Activated CD8-positive, alpha-beta T cell treated with anti-CD3 and anti-CD28 coated beads for 36 hours (primary cell): ENCODE measurements at regions not wholly inside any gene's neighbourhood (a gene's known extent, or its start where the extent isn't known, plus 50 kb on each side); places are given as distances from the start of the nearest gene placed in this dataset.

Source experiments
- ATAC-seq: fragments of 200-7000 bp; cut with Tn5 transposase; one replicate; pipeline ENCODE4 v1.10.0; 2021; ENCODE audit warnings: mild to moderate bottlenecking, moderate library complexity
- CTCF ChIA-PET: fragments of 350-600 bp; sonication (Branson Sonifier 250); formaldehyde crosslinking; loops from one replicate; lab custom pipeline; 2021; ENCODE audit warnings: antibody characterized with exemption; lab: Charles Lee
- POLR2A ChIA-PET: fragments of 350-600 bp; sonication (Branson Sonifier 250); formaldehyde crosslinking; loops from one replicate; lab custom pipeline; 2021; ENCODE audit warnings: antibody characterized with exemption; lab: Charles Lee
- DNase-seq: peaks from one replicate; pipeline ENCODE4 v3.0.0-alpha.2; 2020
- H3K27ac Mint-ChIP-seq: one replicate; pipeline ENCODE4 v1.8.0; 2021; ENCODE audit warnings: mild to moderate bottlenecking, mixed read lengths
- H3K27me3 Mint-ChIP-seq: one replicate; pipeline ENCODE4 v1.8.0; 2021; ENCODE audit warnings: mixed read lengths
- H3K36me3 Mint-ChIP-seq: one replicate; pipeline ENCODE4 v1.8.0; 2021; ENCODE audit warnings: low read depth, mixed read lengths
- H3K4me1 Mint-ChIP-seq: one replicate; pipeline ENCODE4 v1.8.0; 2021; ENCODE audit warnings: low read depth, mixed read lengths
- H3K4me3 Mint-ChIP-seq: one replicate; pipeline ENCODE4 v1.8.0; 2021; ENCODE audit warnings: mild to moderate bottlenecking, moderate library complexity, mixed read lengths
- H3K9me3 Mint-ChIP-seq: one replicate; pipeline ENCODE4 v1.8.0; 2021; ENCODE audit warnings: mixed read lengths
- intact Hi-C: fragments of 100-400 bp; cut with micrococcal nuclease; formaldehyde crosslinking; loops from one replicate; pipeline ENCODE4 v1.10.0; 2022
- TF ChIP-seq, protein P1 (sequence below): fragments of 200-600 bp; IDR thresholded peaks from one replicate; pipeline ENCODE4 v1.8.0; 2022; ENCODE audit warnings: antibody characterized with exemption, mild to moderate bottlenecking

DNA sequence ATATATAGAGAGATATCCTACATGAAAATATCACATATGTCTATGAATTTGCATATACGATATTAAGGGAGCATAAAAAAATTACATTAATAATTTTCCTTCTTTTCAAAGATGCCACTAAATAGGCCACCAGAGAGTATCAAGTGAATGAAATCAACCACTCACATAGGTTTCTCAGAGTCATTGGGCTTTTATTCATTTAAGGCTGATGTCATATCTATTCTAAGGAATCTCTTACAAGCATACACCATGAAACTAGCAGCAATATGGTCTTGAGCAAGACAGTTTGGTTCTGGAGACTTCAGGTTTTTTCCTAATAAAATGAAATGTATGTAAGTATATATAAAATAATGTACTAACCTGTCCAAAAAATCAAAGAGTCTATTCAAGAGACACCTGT lies 420.4 kb downstream of the PLA2G4A start:
- intact Hi-C loops = no loop called here
- H3K36me3 Mint-ChIP-seq = no peaks in the 10 kb centered on the region
- H3K27ac Mint-ChIP-seq = no peak overlapping the region
- peaks cover 5% of the 10 kb centered on the region for H3K9me3 Mint-ChIP-seq
- ATAC-seq (no peak), DNase-seq (no peak)
- ChIA-PET POLR2A (no interaction called here), CTCF (no interaction called here)
- no peaks in the 10 kb centered on the region for H3K4me1 Mint-ChIP-seq
- TF ChIP-seq, protein P1, sequence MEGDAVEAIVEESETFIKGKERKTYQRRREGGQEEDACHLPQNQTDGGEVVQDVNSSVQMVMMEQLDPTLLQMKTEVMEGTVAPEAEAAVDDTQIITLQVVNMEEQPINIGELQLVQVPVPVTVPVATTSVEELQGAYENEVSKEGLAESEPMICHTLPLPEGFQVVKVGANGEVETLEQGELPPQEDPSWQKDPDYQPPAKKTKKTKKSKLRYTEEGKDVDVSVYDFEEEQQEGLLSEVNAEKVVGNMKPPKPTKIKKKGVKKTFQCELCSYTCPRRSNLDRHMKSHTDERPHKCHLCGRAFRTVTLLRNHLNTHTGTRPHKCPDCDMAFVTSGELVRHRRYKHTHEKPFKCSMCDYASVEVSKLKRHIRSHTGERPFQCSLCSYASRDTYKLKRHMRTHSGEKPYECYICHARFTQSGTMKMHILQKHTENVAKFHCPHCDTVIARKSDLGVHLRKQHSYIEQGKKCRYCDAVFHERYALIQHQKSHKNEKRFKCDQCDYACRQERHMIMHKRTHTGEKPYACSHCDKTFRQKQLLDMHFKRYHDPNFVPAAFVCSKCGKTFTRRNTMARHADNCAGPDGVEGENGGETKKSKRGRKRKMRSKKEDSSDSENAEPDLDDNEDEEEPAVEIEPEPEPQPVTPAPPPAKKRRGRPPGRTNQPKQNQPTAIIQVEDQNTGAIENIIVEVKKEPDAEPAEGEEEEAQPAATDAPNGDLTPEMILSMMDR = no peak
- H3K4me3 Mint-ChIP-seq = no peak overlapping the region
- H3K27me3 Mint-ChIP-seq = no peaks in the 10 kb centered on the region

GRCh38 chr1:187252923-187253322 lies 424.2 kb downstream of the PLA2G4A start:
- ChIA-PET POLR2A (no interaction called here), CTCF (no interaction called here)
- Mint-ChIP-seq H3K36me3 (no peaks in the 10 kb centered on the region), H3K27ac (no peak overlapping the region), H3K4me3 (no peak overlapping the region), H3K4me1 (no peaks in the 10 kb centered on the region), H3K9me3 (no peaks in the 10 kb centered on the region), H3K27me3 (no peaks in the 10 kb centered on the region)
- ATAC-seq (no peak), DNase-seq (no peak)
- intact Hi-C loops = no loop called here
- TF ChIP-seq, protein P1 = no peak

- ChIA-PET POLR2A (no interaction called here), CTCF (interaction anchor here (0.8 kb wide), 1 partner anchor 8 kb away, joined by 3 read pairs; no protein-coding TSS in a partner anchor)
- Mint-ChIP-seq H3K4me3 (no peak overlapping the region), H3K9me3 (no peaks in the 10 kb centered on the region), H3K27me3 (no peaks in the 10 kb centered on the region), H3K27ac (no peak overlapping the region), H3K36me3 (no peaks in the 10 kb centered on the region), H3K4me1 (no peaks in the 10 kb centered on the region)
- TF ChIP-seq, protein P1 = no peak
- ATAC-seq (no peak), DNase-seq (no peak)
- intact Hi-C loops = no loop called here
Observed at GRCh38 chr1:187257476-187257875, 428.7 kb downstream of the PLA2G4A start.

- H3K9me3 Mint-ChIP-seq = no peaks in the 10 kb centered on the region
- H3K4me1 Mint-ChIP-seq = no peaks in the 10 kb centered on the region
- DNase-seq (no peak), ATAC-seq (no peak)
- H3K36me3 Mint-ChIP-seq = no peaks in the 10 kb centered on the region
- intact Hi-C loops = no loop called here
- H3K4me3 Mint-ChIP-seq = no peak overlapping the region
- ChIA-PET CTCF (no interaction called here), POLR2A (no interaction called here)
- no peaks in the 10 kb centered on the region for H3K27me3 Mint-ChIP-seq
- no peak overlapping the region for H3K27ac Mint-ChIP-seq
- TF ChIP-seq, protein P1 = no peak
Observed at GRCh38 chr1:187261637-187262036, 432.9 kb downstream of the PLA2G4A start.

DNA sequence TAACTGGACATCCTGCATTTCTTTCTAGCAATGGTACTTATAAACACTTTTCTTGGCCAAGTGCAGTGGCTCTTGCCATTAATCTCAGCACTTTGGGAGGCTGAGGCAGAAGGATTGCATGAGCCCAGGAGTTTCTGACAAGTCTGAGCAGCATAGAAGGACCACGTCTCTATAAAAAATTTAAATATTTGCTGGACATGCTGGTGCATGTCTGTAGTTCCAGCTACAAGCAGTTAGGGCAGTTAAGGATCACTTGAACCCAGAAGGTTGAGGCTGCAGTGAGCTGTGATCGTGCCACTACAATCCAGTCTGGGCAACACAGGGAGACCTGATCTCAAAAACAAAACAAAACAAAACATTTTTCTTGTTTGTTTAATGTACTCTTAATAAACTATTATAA lies 434.0 kb downstream of the PLA2G4A start:
- Mint-ChIP-seq H3K9me3 (no peaks in the 10 kb centered on the region), H3K4me1 (no peaks in the 10 kb centered on the region), H3K4me3 (no peak overlapping the region), H3K27me3 (no peaks in the 10 kb centered on the region), H3K36me3 (no peaks in the 10 kb centered on the region), H3K27ac (no peak overlapping the region)
- DNase-seq (no peak), ATAC-seq (no peak)
- POLR2A ChIA-PET = no interaction called here
- TF ChIP-seq, protein P1 = no peak
- intact Hi-C loops = no loop called here
- CTCF ChIA-PET = no interaction called here
